ENCODE measurements at regions not wholly inside any gene's neighbourhood (a gene's known extent, or its start where the extent isn't known, plus 50 kb on each side); places are given as distances from the start of the nearest gene placed in this dataset.
A peak's percentile ranks its signal among the peaks of the same experiment; 100 is the strongest.

GRCh38 chr18:29259838-29260237 lies 1082.9 kb upstream of the CDH2 start:
- no peak for DNase-seq

- DNase-seq = no peak
Measured at GRCh38 chr18:29254123-29254522, 1077.2 kb upstream of the CDH2 start.

GRCh38 chr18:29251681-29252080 lies 1074.8 kb upstream of the CDH2 start:
- DNase-seq = no peak

GRCh38 chr18:29250843-29251242 lies 1073.9 kb upstream of the CDH2 start:
- DNase-seq = no peak

GRCh38 chr18:29250259-29250658 lies 1073.3 kb upstream of the CDH2 start:
- DNase-seq = no peak

GRCh38 chr18:29248805-29249204 lies 1071.9 kb upstream of the CDH2 start:
- DNase-seq = no peak

GRCh38 chr18:29241199-29241598 lies 1064.3 kb upstream of the CDH2 start:
- no peak for DNase-seq

GRCh38 chr18:29234751-29235150 lies 1057.8 kb upstream of the CDH2 start:
- DNase-seq = no peak

- no peak for DNase-seq
Measured at GRCh38 chr18:29226213-29226612, 1049.3 kb upstream of the CDH2 start.

GRCh38 chr18:29225351-29225750 lies 1048.4 kb upstream of the CDH2 start:
- no peak for DNase-seq

GRCh38 chr18:29218091-29218490 lies 1041.2 kb upstream of the CDH2 start:
- DNase-seq = no peak

GRCh38 chr18:29217124-29217915 lies 1040.4 kb upstream of the CDH2 start:
- DNase-seq = no peak

- no peak for DNase-seq
Measured at GRCh38 chr18:29198834-29199233, 1021.9 kb upstream of the CDH2 start.

GRCh38 chr18:29196307-29196706 lies 1019.4 kb upstream of the CDH2 start:
- no peak for DNase-seq

- DNase-seq = no peak
Measured at GRCh38 chr18:29191263-29191662, 1014.3 kb upstream of the CDH2 start.

GRCh38 chr18:29188760-29189159 lies 1011.8 kb upstream of the CDH2 start:
- no peak for DNase-seq

- DNase-seq = no peak
Measured at GRCh38 chr18:29185801-29186200, 1008.9 kb upstream of the CDH2 start.

- no peak for DNase-seq
Measured at GRCh38 chr18:29184654-29185053, 1007.7 kb upstream of the CDH2 start.

GRCh38 chr18:29181151-29181901 lies 1004.4 kb upstream of the CDH2 start:
- no peak for DNase-seq

GRCh38 chr18:29176681-29177080 lies 999.8 kb upstream of the CDH2 start:
- DNase-seq = no peak

- DNase-seq = peak in 13 of 56 donors; percentile 0 to 50 (median 7)
Measured at GRCh38 chr18:29174891-29175290, 998.0 kb upstream of the CDH2 start.

GRCh38 chr18:29172756-29173067 lies 995.8 kb upstream of the CDH2 start:
- no peak for DNase-seq

Measured in nucleus accumbens (tissue), 56 donors.